SJSA1 (cell line): ENCODE measurements at regions not wholly inside any gene's neighbourhood (a gene's known extent, or its start where the extent isn't known, plus 50 kb on each side); places are given as distances from the start of the nearest gene placed in this dataset.
"Not testable (repeated sequence)": the region's sequence is repeated elsewhere in the genome, so short reads cannot be mapped to it uniquely, and the experiment has no call there.

Experiments used
- DNase-seq, 2 experiments: peaks; one replicate each; pipeline ENCODE4 v3.0.0-alpha.2; 2015 to 2020; ENCODE audit warnings: low spot score in 2 of 2, low read depth in 1 of 2
- H3K27ac ChIP-seq: fragments of 250-450 bp; sonication (Bioruptor Pico); 2 replicates; pipeline ENCODE4 v1.5.1; 2020; ENCODE audit warnings: mild to moderate bottlenecking, moderate library complexity
- H3K27me3 ChIP-seq: fragments of 250-450 bp; sonication (Bioruptor Pico); replicated peaks from 2 replicates; pipeline ENCODE4 v1.5.1; 2020; ENCODE audit warnings: mild to moderate bottlenecking, moderate library complexity
- H3K36me3 ChIP-seq: fragments of 250-450 bp; sonication (Bioruptor Pico); 2 replicates; pipeline ENCODE4 v1.5.1; 2020; ENCODE audit warnings: mild to moderate bottlenecking
- H3K4me1 ChIP-seq: fragments of 250-450 bp; sonication (Bioruptor Pico); replicated peaks from 2 replicates; pipeline ENCODE4 v1.6.1; 2021; ENCODE audit warnings: mild to moderate bottlenecking
- H3K4me3 ChIP-seq: fragments of 250-450 bp; sonication (Bioruptor Pico); 2 replicates; pipeline ENCODE4 v1.5.1; 2020; ENCODE audit warnings: mild to moderate bottlenecking
- H3K9me3 ChIP-seq: fragments of 250-450 bp; sonication (Bioruptor Pico); replicated peaks from 2 replicates; pipeline ENCODE4 v1.5.1; 2020; ENCODE audit warnings: mild to moderate bottlenecking

DNA sequence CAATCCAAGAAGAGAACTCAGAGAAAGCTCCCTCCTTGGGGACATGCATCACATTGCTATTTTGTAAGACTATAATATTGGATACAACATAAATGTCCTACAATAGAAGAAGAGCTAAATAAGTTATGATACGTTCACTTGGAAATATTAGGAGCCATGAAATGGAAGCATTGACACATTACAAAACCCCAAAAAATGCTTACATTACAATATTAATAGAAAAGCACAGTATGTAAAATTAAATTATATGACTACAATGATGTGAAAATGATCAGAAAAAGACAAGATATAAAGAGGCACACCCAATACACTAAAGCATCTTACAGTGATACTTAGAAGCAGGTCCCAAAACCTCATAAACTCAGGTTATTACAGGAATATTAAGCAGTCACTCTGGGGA is 694.1 kb downstream of the TOX3 start:
- Histone ChIP-seq H3K27me3 (no peaks in the 10 kb centered on the region), H3K27ac (no peak overlapping the region), H3K36me3 (no peaks in the 10 kb centered on the region), H3K4me3 (no peak overlapping the region), H3K4me1 (peaks cover 36% of the 10 kb centered on the region), H3K9me3 (no peaks in the 10 kb centered on the region)
- no peak for DNase-seq

GRCh38 chr16:51851111-51851510 is 695.8 kb downstream of the TOX3 start:
- DNase-seq = no peak
- Histone ChIP-seq H3K27ac (no peak overlapping the region), H3K27me3 (no peaks in the 10 kb centered on the region), H3K4me3 (no peak overlapping the region), H3K36me3 (no peaks in the 10 kb centered on the region), H3K4me1 (peaks cover 36% of the 10 kb centered on the region), H3K9me3 (no peaks in the 10 kb centered on the region)

DNA sequence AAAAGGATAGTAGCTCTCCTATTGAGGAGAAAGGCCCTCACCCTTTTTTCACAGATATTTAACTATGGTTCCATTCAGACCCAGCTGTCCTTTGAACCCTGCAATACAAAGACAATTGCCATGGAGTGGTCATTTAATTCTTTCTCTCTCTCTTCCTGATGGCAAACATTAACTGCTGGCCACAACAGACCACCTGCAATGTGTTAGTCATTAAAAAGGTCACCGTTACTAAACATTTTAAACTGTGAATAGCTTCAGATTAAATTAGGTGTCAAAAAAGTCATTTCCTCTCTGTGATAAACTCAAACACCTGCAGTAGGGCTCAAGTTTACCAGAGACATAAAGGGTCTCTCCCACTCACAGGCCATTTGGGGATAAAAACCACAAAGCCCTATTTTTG is 697.2 kb downstream of the TOX3 start:
- Histone ChIP-seq H3K4me1 (peaks cover 30% of the 10 kb centered on the region), H3K27ac (no peak overlapping the region), H3K27me3 (no peaks in the 10 kb centered on the region), H3K9me3 (no peaks in the 10 kb centered on the region), H3K4me3 (no peak overlapping the region), H3K36me3 (no peaks in the 10 kb centered on the region)
- DNase-seq = no peak

- no peaks in the 10 kb centered on the region for H3K27me3 ChIP-seq
- no peaks in the 10 kb centered on the region for H3K9me3 ChIP-seq
- no peak overlapping the region for H3K27ac ChIP-seq
- no peak for DNase-seq
- H3K36me3 ChIP-seq = no peaks in the 10 kb centered on the region
- peaks cover 16% of the 10 kb centered on the region for H3K4me1 ChIP-seq
- H3K4me3 ChIP-seq = no peak overlapping the region
These were observed 694.7 kb upstream of the SALL1 start for GRCh38 chr16:51845586-51846305.

DNA sequence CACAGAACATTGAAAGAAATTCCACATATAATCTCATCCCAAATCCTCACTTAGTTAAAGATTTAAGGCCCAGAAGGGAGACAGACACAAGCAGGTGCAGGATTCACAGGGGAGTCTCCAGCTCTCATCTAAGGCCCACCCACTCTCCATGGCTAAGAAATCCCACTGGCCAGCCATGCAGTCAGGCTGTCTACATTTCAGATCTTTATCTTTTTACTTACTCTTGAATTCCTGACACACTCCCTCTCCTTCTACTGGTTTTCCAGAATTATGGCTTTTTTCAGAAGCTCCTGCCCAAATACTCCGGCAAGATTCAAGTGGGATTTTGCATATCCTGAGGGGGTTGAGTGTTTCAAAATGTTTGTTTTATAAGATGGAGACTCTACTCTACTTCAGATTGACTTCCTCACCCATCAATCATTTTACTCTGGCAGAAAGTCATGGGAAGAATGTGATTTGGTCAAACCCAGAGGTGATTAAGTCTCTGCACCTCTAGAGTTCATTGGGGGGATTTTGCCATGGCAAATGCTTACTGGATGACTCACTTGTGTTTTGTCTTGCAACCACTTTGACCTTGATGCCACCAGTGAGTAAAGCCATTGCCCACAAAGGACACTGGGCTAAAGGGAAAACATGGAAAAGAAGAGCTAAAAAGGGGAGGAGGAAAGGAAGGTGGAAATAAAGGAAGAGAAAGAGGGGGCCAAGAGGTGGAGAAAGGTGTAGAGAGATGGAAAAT is 688.8 kb upstream of the SALL1 start:
- Histone ChIP-seq H3K36me3 (no peaks in the 10 kb centered on the region), H3K4me1 (peaks cover 32% of the 10 kb centered on the region), H3K27ac (peak overlapping the region; percentile 59), H3K4me3 (no peak overlapping the region), H3K9me3 (no peaks in the 10 kb centered on the region), H3K27me3 (no peaks in the 10 kb centered on the region)
- DNase-seq = peak; percentile 82 to 90

- H3K9me3 ChIP-seq = no peaks in the 10 kb centered on the region
- no peaks in the 10 kb centered on the region for H3K27me3 ChIP-seq
- H3K36me3 ChIP-seq = no peaks in the 10 kb centered on the region
- peaks cover 15% of the 10 kb centered on the region for H3K4me1 ChIP-seq
- DNase-seq = no peak
- no peak overlapping the region for H3K27ac ChIP-seq
- no peak overlapping the region for H3K4me3 ChIP-seq
These were observed 683.7 kb upstream of the SALL1 start for GRCh38 chr16:51834794-51835193.

DNA sequence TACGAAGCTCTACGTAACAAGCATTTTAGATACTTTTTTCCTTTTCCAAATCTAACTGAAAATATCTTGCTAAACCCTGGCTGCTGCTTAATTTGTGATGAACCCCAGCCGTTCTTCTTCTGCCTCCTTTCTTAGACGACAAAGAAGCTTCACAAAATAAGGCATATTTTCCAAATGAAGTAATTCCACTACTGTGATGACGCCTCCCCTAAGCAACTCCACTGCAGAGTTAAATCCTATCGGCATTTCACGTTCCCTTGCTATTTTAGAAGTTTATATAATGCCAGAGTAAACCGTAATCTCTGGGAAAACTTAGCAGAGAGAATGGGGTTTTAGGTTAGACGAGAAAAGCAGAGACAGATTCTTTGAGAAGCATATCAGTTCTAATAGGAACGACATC is 683.1 kb upstream of the SALL1 start:
- H3K4me3 ChIP-seq = no peak overlapping the region
- H3K36me3 ChIP-seq = no peaks in the 10 kb centered on the region
- no peak overlapping the region for H3K27ac ChIP-seq
- no peaks in the 10 kb centered on the region for H3K9me3 ChIP-seq
- peaks cover 9% of the 10 kb centered on the region for H3K4me1 ChIP-seq
- DNase-seq = no peak
- no peaks in the 10 kb centered on the region for H3K27me3 ChIP-seq

DNA sequence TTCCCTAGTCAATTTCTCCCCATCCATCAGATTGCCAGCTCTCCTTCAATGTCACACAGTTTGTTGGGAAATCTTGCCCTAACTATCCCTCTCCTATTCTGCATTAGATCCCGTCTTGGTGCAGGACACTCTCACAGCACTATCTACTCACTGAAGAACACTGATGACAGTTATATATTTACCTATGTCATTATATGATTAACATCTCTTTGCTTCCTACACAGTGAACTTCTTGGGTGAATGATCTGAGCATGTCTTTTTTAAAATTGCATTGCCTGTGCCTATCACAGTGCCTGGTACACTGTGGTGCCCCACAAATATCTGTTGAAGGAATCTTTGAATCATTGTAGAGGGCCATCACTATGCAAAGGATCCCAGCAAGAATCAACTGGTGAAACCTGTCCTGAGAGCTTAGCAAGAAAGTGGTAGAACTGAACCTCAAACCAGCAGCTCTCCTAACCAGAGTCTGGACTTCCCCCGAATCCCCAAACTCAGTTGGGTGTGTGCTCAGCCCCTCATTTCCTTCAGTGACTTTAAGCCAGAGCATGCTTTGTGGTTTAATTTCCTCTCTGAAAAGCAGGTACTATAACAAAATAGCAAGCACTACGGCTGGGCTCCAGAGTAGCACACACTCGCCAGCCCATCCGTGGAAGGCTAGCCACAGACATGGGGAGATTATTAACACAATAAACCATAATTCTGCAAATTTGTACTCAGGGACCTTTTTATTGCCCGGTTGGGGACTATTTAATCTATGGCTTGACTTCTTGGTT is 680.7 kb upstream of the SALL1 start:
- Histone ChIP-seq H3K27me3 (no peaks in the 10 kb centered on the region), H3K4me3 (no peak overlapping the region), H3K36me3 (no peaks in the 10 kb centered on the region), H3K27ac (no peak overlapping the region), H3K4me1 (no peaks in the 10 kb centered on the region), H3K9me3 (no peaks in the 10 kb centered on the region)
- no peak for DNase-seq

DNA sequence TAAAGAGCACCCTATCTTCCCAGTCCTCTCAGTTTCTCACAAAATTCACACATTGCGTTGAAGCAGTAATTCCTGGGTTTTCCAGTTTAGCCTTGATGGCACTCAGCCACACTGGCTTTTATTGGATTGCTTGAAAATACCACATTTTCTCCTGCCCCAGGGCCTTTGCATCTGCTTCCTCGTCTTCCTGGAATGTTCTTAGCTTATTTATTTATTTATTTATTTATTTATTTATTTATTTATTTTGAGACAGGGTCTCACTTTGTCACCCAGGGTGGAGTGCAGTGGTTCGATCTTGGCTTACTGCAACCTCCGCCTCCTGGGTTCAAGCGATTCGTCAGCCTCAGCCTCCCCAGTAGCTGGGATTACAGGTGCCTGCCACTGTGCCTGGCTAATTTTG is 680.0 kb upstream of the SALL1 start:
- not testable (repeated sequence) for DNase-seq, H3K36me3 ChIP-seq, H3K27me3 ChIP-seq, H3K27ac ChIP-seq, H3K4me3 ChIP-seq, H3K9me3 ChIP-seq, H3K4me1 ChIP-seq

GRCh38 chr16:51825779-51826178 is 674.7 kb upstream of the SALL1 start:
- no peak overlapping the region for H3K4me3 ChIP-seq
- DNase-seq = peak in 1 of 2 experiments; percentile 12

GRCh38 chr16:51822471-51822870 is 671.4 kb upstream of the SALL1 start:
- Histone ChIP-seq H3K4me3 (no peak overlapping the region), H3K27ac (no peak overlapping the region), H3K4me1 (peaks cover 3% of the 10 kb centered on the region), H3K36me3 (no peaks in the 10 kb centered on the region), H3K9me3 (no peaks in the 10 kb centered on the region), H3K27me3 (no peaks in the 10 kb centered on the region)
- DNase-seq = no peak

More at GRCh38 chr16:51825779-51826178, 674.7 kb upstream of the SALL1 start:
- Histone ChIP-seq H3K27ac (no peak overlapping the region), H3K36me3 (no peaks in the 10 kb centered on the region), H3K4me1 (peaks cover 3% of the 10 kb centered on the region; the same call in 1 of the 2 replicates), H3K27me3 (no peaks in the 10 kb centered on the region), H3K9me3 (no peaks in the 10 kb centered on the region)

DNA sequence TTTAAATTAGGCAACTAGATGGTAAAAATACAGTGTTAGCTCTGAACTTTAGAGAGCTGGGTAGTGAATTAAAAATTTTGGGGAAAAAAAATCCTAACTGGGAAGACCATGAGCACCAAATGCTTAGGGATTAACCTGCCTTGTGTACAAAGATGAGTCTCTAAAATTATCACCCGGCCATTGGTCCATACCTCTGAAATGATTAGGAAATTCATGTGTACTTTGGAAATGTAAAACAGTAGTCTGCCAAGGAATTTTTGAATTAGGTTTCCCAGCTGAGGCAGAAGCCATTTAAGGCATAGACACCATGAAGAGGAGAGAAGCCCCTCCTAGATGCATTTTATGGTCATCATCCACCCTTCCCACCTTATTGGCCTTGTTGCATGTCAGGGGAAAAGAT is 670.5 kb upstream of the SALL1 start:
- no peaks in the 10 kb centered on the region for H3K9me3 ChIP-seq
- no peak overlapping the region for H3K4me3 ChIP-seq
- peaks cover 3% of the 10 kb centered on the region for H3K4me1 ChIP-seq
- DNase-seq = no peak
- H3K36me3 ChIP-seq = no peaks in the 10 kb centered on the region
- no peaks in the 10 kb centered on the region for H3K27me3 ChIP-seq
- H3K27ac ChIP-seq = no peak overlapping the region

DNA sequence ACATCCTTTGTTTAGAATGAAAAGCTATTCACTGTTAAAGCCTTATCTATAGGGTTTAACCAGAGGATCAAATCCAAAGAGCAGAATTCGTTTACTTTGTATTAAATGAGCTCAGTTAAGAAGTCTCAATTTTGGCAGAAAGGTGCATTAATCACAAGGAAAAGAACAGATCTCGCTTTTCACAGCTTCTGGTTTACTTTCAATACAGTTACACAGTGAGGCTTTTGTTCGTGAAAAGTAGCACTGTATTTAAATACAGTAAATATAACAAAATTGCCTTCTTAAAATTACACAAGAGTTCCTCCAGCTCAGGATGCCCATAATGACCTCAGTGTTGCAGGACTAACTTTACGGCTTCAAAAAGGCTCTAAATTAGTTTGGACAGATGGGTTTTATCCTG is 669.1 kb upstream of the SALL1 start:
- Histone ChIP-seq H3K9me3 (no peaks in the 10 kb centered on the region), H3K4me3 (no peak overlapping the region), H3K4me1 (no peaks in the 10 kb centered on the region; the same call in none of the 2 replicates), H3K36me3 (no peaks in the 10 kb centered on the region), H3K27ac (no peak overlapping the region), H3K27me3 (no peaks in the 10 kb centered on the region)
- no peak for DNase-seq
